ENCODE measurements at regions not wholly inside any gene's neighbourhood (a gene's known extent, or its start where the extent isn't known, plus 50 kb on each side); places are given as distances from the start of the nearest gene placed in this dataset.

DNA sequence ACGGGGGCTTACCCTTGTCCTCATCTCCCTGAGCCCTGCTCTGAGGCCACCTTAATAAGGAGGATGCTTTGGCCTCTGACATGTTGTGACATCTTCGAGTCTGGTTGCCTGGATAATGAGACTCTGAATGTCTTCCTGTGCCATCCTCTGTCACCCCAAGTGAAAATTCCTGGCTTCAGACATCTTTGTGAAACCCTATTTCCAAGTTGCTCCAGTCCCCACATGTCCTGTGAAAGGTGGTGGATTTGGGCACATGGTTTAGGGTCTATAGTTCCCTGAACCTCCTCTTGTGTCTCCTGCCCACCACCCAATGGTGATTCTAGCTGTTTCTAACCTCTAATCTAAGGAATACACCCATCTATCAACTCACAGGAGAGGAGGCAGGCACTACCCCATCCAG lies 223.1 kb upstream of the GLI3 start:
- no peak for ATAC-seq (ENCODE audit: low read depth)
- TF ChIP-seq, protein P1, sequence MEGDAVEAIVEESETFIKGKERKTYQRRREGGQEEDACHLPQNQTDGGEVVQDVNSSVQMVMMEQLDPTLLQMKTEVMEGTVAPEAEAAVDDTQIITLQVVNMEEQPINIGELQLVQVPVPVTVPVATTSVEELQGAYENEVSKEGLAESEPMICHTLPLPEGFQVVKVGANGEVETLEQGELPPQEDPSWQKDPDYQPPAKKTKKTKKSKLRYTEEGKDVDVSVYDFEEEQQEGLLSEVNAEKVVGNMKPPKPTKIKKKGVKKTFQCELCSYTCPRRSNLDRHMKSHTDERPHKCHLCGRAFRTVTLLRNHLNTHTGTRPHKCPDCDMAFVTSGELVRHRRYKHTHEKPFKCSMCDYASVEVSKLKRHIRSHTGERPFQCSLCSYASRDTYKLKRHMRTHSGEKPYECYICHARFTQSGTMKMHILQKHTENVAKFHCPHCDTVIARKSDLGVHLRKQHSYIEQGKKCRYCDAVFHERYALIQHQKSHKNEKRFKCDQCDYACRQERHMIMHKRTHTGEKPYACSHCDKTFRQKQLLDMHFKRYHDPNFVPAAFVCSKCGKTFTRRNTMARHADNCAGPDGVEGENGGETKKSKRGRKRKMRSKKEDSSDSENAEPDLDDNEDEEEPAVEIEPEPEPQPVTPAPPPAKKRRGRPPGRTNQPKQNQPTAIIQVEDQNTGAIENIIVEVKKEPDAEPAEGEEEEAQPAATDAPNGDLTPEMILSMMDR (IDR thresholded peaks at IDR 0.05; ENCODE audit: poor library complexity, severe bottlenecking) = no peak
- Histone ChIP-seq H3K4me1 (ENCODE audit: insufficient read depth, poor library complexity, severe bottlenecking) (no peaks in the 10 kb centered on the region), H3K27ac (ENCODE audit: poor library complexity, severe bottlenecking) (no peak overlapping the region), H3K27me3 (ENCODE audit: insufficient read depth, poor library complexity, severe bottlenecking) (no peaks in the 10 kb centered on the region), H3K4me3 (ENCODE audit: severe bottlenecking) (no peak overlapping the region), H3K36me3 (ENCODE audit: low read depth) (no peaks in the 10 kb centered on the region), H3K9me3 (ENCODE audit: severe bottlenecking) (no peaks in the 10 kb centered on the region)
- DNase-seq (ENCODE audit: low spot score) = no peak

DNA sequence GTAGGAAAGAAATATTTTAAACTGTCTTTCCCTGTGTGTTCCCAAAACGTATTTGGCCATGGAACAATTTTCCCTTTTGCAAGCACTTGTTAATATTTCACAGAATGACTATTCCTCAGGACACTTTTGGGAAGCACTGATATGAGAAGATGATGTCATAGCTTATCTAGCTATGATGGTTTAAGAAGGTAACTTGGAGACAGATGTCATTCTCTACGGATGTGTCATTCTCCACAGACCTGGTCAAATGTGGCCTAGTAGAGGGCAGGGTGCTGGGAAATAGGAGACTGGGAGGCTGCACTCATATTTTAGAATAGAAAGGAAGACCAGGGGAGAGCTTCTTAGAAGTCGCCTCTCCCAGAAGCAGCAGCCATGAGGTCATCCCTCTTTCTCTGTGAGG lies 220.7 kb upstream of the GLI3 start:
- Histone ChIP-seq H3K4me3 (ENCODE audit: severe bottlenecking) (no peak overlapping the region), H3K36me3 (ENCODE audit: low read depth) (no peaks in the 10 kb centered on the region), H3K27ac (ENCODE audit: poor library complexity, severe bottlenecking) (no peak overlapping the region), H3K27me3 (ENCODE audit: insufficient read depth, poor library complexity, severe bottlenecking) (no peaks in the 10 kb centered on the region), H3K4me1 (ENCODE audit: insufficient read depth, poor library complexity, severe bottlenecking) (no peaks in the 10 kb centered on the region), H3K9me3 (ENCODE audit: severe bottlenecking) (no peaks in the 10 kb centered on the region)
- DNase-seq (ENCODE audit: low spot score) (no peak), ATAC-seq (ENCODE audit: low read depth) (no peak)
- TF ChIP-seq, protein P1 (IDR thresholded peaks at IDR 0.05; ENCODE audit: poor library complexity, severe bottlenecking) = no peak

DNA sequence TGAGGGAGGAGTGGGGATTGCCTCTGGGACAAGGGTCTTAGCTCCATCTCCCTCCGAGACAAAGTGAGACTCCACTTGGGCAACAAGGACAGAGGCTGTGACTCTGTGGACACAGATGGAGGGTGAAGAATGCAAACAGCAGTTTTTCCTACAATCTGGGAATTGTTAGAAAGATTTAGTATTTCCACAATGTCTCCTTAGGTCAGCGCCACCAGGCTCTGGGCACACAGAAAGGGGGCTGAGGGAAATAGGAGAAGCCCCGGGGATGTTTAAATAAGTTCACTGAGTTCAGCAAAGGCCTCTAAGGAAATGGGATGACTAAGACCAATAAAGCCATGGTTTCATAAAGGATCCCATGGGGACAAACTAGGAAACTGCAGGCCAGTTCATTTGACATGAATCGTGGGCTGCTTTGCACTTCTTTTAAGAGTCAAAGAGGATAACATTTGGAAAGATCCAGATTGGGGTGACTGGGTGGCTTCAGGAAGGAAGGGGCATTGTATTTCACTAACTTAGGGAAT lies 219.8 kb upstream of the GLI3 start:
- Histone ChIP-seq H3K36me3 (ENCODE audit: low read depth) (no peaks in the 10 kb centered on the region), H3K27ac (ENCODE audit: poor library complexity, severe bottlenecking) (no peak overlapping the region), H3K9me3 (ENCODE audit: severe bottlenecking) (no peaks in the 10 kb centered on the region), H3K4me3 (ENCODE audit: severe bottlenecking) (no peak overlapping the region), H3K27me3 (ENCODE audit: insufficient read depth, poor library complexity, severe bottlenecking) (no peaks in the 10 kb centered on the region), H3K4me1 (ENCODE audit: insufficient read depth, poor library complexity, severe bottlenecking) (no peaks in the 10 kb centered on the region)
- no peak for ATAC-seq (ENCODE audit: low read depth)
- TF ChIP-seq, protein P1 (IDR thresholded peaks at IDR 0.05; ENCODE audit: poor library complexity, severe bottlenecking) = no peak
- DNase-seq (ENCODE audit: low spot score) = no peak

DNA sequence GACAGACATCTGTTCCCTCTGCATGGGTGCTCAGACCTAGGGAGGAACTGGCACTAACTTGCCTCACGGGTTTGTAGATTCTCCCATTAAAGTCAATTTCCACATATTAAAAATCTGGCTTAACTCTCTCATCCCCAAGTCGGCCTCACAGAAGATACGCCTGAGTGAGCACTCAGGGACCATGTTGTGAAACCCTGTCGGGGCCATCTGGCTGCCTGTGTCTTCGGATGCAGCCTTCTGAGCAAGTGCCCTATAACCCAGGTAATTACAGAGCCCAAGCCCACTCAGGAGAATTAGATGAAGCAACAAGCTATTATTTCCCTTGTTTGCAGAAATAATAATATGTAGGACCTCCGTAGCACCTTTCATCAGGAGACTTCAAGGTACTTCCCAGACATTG lies 219.3 kb upstream of the GLI3 start:
- ATAC-seq (ENCODE audit: low read depth) (no peak), DNase-seq (ENCODE audit: low spot score) (no peak)
- TF ChIP-seq, protein P1 (IDR thresholded peaks at IDR 0.05; ENCODE audit: poor library complexity, severe bottlenecking) = no peak
- Histone ChIP-seq H3K9me3 (ENCODE audit: severe bottlenecking) (no peaks in the 10 kb centered on the region), H3K36me3 (ENCODE audit: low read depth) (no peaks in the 10 kb centered on the region), H3K27ac (ENCODE audit: poor library complexity, severe bottlenecking) (no peak overlapping the region), H3K4me3 (ENCODE audit: severe bottlenecking) (no peak overlapping the region), H3K27me3 (ENCODE audit: insufficient read depth, poor library complexity, severe bottlenecking) (no peaks in the 10 kb centered on the region), H3K4me1 (ENCODE audit: insufficient read depth, poor library complexity, severe bottlenecking) (no peaks in the 10 kb centered on the region)

DNA sequence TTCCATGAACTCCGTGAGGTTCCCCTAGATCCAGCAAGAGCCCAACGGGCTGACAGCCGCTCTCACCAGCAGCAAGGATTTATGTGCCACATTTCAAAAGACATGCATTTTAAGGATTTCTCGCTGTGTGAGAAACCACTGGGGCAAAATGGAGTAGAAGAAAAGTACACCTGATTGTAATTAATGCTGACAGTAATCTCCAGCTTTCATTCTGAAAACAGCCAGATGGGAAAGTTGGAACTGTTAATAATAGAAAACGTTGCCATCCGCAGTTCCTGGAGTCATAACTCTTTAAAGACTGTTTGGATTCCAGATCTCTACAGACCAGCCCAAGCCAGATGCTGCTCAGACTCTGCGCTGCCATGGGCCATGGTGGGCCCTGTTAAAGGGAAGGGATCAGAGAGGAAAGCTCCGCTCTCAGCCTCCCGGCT lies 216.9 kb upstream of the GLI3 start:
- TF ChIP-seq, protein P1 (IDR thresholded peaks at IDR 0.05; ENCODE audit: poor library complexity, severe bottlenecking) = no peak
- H3K36me3 ChIP-seq (ENCODE audit: low read depth) = no peaks in the 10 kb centered on the region
- ATAC-seq (ENCODE audit: low read depth) = no peak
- H3K4me1 ChIP-seq (ENCODE audit: insufficient read depth, poor library complexity, severe bottlenecking) = no peaks in the 10 kb centered on the region
- H3K27ac ChIP-seq (ENCODE audit: poor library complexity, severe bottlenecking) = no peak overlapping the region
- no peak overlapping the region for H3K4me3 ChIP-seq (ENCODE audit: severe bottlenecking)
- H3K9me3 ChIP-seq (ENCODE audit: severe bottlenecking) = no peaks in the 10 kb centered on the region
- no peak for DNase-seq (ENCODE audit: low spot score)
- no peaks in the 10 kb centered on the region for H3K27me3 ChIP-seq (ENCODE audit: insufficient read depth, poor library complexity, severe bottlenecking)

Measured in RWPE2 (cell line).